ENCODE measurements at regions not wholly inside any gene's neighbourhood (a gene's known extent, or its start where the extent isn't known, plus 50 kb on each side); places are given as distances from the start of the nearest gene placed in this dataset.
"Not testable (repeated sequence)": the region's sequence is repeated elsewhere in the genome, so short reads cannot be mapped to it uniquely, and the experiment has no call there.

DNA sequence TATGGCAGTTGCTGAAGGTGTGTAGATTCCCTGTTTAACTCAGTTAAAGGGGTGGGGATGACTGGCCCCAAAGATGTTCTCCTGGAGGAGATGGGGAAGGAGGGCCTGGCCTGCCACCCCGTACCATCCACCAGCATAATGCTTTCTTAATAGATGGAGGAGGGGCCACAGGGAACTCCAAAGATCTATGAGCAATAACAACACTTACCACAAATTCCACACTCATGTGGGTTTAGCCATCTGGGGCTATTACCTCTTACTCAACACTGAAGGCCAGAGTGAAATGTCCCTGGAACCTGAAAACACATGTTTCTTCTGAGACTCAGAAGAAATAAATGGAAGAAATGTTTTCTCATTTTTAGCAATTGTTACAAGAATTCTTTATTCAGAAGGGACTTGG, 259.0 kb downstream of the CXCL12 start:
- no peaks in the 10 kb centered on the region for H3K4me1 Mint-ChIP-seq
- no peak for ATAC-seq
- peaks cover 8% of the 10 kb centered on the region for H3K9me3 Mint-ChIP-seq
- no peak overlapping the region for H3K27ac Mint-ChIP-seq
- no peak overlapping the region for H3K4me3 Mint-ChIP-seq
- H3K36me3 Mint-ChIP-seq = no peaks in the 10 kb centered on the region
- H3K27me3 Mint-ChIP-seq = no peaks in the 10 kb centered on the region

DNA sequence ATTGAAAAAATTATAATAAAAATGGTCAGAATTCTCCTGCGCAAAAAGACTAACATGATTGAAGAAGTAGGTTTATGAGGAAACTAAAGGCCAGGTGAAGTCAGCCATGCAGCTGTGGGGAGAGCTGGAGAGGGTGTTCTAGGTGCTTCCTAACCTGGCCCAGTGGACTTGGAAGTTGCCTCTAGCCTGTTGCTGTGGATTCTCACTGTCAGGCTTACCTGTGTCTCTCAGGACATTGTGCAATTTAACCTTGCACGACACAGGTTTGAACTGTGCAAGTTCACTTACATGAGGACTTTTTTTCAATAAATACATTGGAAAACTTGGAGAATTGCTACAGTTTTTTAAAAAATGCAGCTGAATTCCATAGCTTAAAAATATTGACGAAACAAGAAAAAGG, 266.4 kb downstream of the CXCL12 start:
- Mint-ChIP-seq H3K27ac (no peak overlapping the region), H3K4me1 (no peaks in the 10 kb centered on the region), H3K27me3 (peaks cover 10% of the 10 kb centered on the region)

DNA sequence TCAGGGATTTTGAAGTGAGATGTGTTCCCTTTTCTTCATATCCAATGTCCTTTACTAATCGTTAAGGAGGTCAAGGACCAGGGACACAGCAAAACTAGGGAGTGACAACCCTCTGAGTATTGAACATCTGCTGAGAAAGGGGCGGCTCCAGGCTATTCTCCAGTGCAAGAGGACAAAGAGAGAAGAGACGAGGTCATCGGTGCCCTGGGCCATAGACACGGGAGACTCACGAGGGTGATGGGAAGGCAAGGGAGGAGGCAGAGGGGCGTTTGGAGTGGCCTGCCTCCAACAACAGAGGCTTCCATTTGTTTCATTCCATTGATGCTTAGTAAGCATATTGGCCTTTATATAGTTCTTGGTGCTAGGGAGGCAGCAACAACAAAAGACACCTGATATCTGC, 268.4 kb downstream of the CXCL12 start:
- Mint-ChIP-seq H3K4me3 (no peak overlapping the region), H3K9me3 (no peaks in the 10 kb centered on the region), H3K4me1 (no peaks in the 10 kb centered on the region), H3K36me3 (no peaks in the 10 kb centered on the region), H3K27ac (no peak overlapping the region), H3K27me3 (peaks cover 10% of the 10 kb centered on the region)
- no peak for ATAC-seq

More for the DNA sequence above, 266.4 kb downstream of the CXCL12 start:
- Mint-ChIP-seq H3K36me3 (no peaks in the 10 kb centered on the region), H3K4me3 (no peak overlapping the region), H3K9me3 (peaks cover 5% of the 10 kb centered on the region)
- ATAC-seq = no peak

DNA sequence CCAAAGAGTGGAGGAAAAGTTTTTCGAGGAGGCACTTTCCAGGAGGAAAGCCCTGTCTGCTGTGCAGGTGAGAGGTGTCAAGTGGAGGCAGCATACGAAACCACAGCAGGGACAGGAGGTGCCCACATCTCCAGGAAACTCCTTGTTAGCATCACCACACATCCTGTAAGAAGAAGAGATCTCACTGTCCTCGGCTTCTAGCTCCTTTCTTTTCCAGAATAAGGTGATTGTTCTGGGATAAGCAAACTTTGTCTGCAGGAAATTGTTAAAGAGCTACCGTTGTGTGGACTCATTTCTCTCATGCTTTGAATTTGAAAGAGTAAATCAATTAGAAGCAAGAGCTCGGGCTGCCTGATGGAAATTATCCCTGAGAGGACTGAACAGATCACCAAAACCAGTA, 269.4 kb downstream of the CXCL12 start:
- Mint-ChIP-seq H3K27ac (no peak overlapping the region), H3K4me1 (no peaks in the 10 kb centered on the region), H3K36me3 (no peaks in the 10 kb centered on the region), H3K4me3 (no peak overlapping the region), H3K9me3 (no peaks in the 10 kb centered on the region), H3K27me3 (peaks cover 10% of the 10 kb centered on the region)
- ATAC-seq = no peak

DNA sequence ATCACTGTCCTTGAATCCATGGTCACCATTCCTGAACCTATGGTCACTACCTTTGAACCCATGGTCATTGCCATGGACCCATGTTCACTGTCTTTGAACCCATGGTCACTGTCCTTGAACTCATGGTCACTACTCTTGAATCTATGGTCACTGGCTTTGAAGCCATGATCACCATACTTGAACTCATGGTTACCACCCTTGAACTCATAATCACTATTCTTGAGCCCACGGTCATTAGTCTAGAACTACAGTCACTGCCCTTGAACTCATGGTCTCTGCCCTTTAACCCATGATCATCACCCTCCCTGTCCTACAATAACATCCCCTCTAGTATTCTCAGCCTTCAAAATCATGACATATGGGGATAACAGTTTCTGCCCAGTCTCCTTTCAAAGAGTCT, 270.5 kb downstream of the CXCL12 start:
- Mint-ChIP-seq H3K36me3 (no peaks in the 10 kb centered on the region), H3K27ac (no peak overlapping the region), H3K4me1 (no peaks in the 10 kb centered on the region), H3K27me3 (peaks cover 10% of the 10 kb centered on the region), H3K9me3 (peaks cover 4% of the 10 kb centered on the region), H3K4me3 (no peak overlapping the region)
- no peak for ATAC-seq

DNA sequence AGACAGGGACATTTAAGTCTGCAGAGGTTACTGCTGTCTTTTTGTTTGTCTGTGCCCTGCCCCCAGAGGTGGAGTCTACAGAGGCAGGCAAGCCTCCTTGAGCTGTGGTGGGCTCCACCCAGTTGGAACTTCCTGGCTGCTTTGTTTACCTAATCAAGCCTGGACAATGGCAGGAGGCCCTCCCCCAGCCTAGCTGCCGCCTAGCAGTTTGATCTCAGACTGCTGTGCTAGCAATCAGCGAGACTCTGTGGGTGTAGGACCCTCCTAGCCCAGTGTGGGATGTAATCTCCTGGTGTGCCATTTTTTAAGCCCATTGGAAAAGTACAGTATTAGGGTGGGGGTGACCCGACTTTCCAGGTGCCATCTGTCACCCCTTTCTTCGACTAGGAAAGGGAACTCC, 272.6 kb downstream of the CXCL12 start:
- not testable (repeated sequence) for H3K4me1 Mint-ChIP-seq, H3K27ac Mint-ChIP-seq, H3K4me3 Mint-ChIP-seq, H3K36me3 Mint-ChIP-seq, H3K27me3 Mint-ChIP-seq, ATAC-seq, H3K9me3 Mint-ChIP-seq

DNA sequence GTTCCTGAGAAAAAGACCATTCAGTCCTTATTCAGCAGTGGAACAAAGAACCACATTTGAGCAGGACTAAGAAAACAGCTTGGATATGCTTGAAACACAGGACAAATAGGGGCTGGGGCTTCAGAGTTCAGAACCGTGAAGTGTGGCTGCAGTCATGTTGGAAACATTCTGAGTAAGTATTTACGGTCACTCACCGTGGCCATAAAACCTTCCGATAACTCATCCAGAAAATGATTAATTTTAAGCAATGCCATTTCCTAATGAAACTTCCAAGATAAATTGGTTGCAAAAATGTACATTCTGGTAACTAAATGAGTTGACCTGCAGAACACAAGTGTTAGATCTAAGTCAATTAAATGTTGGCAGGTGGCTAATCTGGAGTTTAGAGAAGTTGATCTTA, 279.2 kb downstream of the CXCL12 start:
- H3K4me1 Mint-ChIP-seq = no peaks in the 10 kb centered on the region
- no peaks in the 10 kb centered on the region for H3K36me3 Mint-ChIP-seq
- H3K4me3 Mint-ChIP-seq = no peak overlapping the region
- peaks cover 6% of the 10 kb centered on the region for H3K9me3 Mint-ChIP-seq
- H3K27ac Mint-ChIP-seq = no peak overlapping the region
- no peaks in the 10 kb centered on the region for H3K27me3 Mint-ChIP-seq
- no peak for ATAC-seq

DNA sequence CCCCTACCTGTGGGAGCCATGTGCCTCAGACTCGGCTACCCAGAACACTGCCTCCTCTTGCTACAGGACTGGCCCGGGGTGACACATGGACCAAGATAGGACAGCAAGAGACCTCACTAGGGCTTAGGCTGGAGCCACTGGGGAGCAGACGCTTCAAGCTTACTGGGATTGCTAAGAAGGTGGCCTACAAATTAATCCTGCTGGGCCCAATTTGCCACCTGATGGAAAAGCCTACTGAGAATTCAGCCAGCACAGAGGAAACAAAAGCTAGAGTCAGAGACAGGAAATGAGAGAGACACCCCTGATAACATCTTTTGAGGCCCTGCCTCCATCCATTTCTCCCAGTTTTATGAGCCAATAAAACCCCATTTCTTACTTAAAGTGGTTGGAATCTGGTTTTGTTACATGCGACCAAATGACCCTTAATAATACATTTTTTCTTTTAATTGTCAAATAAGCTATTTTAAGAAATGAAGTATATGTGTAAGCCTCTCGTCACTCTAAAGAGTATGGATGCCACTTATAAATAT, 282.1 kb downstream of the CXCL12 start:
- H3K4me3 Mint-ChIP-seq = no peak overlapping the region
- no peak for ATAC-seq
- H3K27me3 Mint-ChIP-seq = no peaks in the 10 kb centered on the region
- H3K4me1 Mint-ChIP-seq = no peaks in the 10 kb centered on the region
- no peaks in the 10 kb centered on the region for H3K9me3 Mint-ChIP-seq
- no peaks in the 10 kb centered on the region for H3K36me3 Mint-ChIP-seq
- no peak overlapping the region for H3K27ac Mint-ChIP-seq

DNA sequence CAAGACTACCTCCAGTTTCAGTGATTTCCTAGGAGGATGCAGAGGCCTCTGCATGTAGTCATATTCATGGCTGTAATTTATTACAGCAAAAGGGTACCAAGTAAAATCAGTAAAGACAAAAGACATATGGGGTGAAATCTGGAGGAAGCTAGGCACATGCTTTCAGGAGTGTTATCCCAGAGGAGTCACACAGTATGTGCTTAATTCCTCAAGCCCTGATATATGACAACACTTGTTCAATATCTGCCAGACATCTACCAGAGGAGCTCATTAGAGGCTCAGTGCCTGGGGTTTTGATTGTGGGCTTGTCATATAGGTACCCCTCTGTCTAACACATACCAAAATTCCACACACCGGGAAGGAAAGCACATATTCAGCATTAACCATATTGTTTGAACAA, 283.8 kb downstream of the CXCL12 start:
- H3K4me3 Mint-ChIP-seq = no peak overlapping the region
- H3K9me3 Mint-ChIP-seq = peaks cover 3% of the 10 kb centered on the region
- H3K27me3 Mint-ChIP-seq = no peaks in the 10 kb centered on the region
- no peak for ATAC-seq
- no peak overlapping the region for H3K27ac Mint-ChIP-seq
- H3K4me1 Mint-ChIP-seq = no peaks in the 10 kb centered on the region
- H3K36me3 Mint-ChIP-seq = no peaks in the 10 kb centered on the region

DNA sequence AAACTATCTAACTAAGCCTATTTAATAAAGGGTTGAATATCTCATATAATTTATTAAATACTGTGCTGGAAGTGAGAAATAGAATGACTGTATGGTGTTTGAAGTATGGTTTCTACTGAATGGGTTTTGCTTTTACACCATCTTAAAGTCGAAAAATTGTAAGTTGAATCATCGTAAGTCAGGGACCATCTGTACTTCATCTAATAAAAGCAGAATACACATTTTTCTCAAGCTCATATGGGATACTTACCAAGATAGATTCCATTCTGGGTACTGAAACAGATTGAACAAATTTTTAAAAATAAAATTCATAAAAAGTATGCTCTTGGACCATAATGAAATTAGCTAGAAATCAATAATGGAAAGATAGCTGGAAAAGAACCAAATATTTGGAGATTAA, 285.4 kb downstream of the CXCL12 start:
- Mint-ChIP-seq H3K27me3 (no peaks in the 10 kb centered on the region), H3K4me1 (no peaks in the 10 kb centered on the region), H3K9me3 (peaks cover 3% of the 10 kb centered on the region), H3K27ac (no peak overlapping the region), H3K36me3 (no peaks in the 10 kb centered on the region), H3K4me3 (no peak overlapping the region)
- ATAC-seq = no peak

DNA sequence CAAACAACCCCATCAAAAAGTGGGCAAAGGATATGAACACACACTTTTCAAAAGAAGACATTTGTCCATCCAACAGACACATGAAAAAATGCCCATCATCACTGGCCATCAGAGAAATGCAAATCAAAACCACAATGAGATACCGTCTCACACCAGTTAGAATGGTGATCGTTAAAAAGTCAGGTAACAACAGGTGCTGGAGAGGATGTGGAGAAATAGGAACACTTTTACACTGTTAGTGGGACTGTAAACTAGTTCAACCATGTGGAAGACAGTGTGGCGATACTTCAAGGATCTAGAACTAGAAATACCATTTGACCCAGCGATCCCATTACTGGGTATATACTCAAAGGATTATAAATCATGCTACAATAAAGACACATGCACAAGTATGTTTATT, 288.7 kb downstream of the CXCL12 start:
- H3K4me3 Mint-ChIP-seq, H3K27ac Mint-ChIP-seq, H3K4me1 Mint-ChIP-seq, H3K27me3 Mint-ChIP-seq, ATAC-seq, H3K9me3 Mint-ChIP-seq, H3K36me3 Mint-ChIP-seq: not testable (repeated sequence)

DNA sequence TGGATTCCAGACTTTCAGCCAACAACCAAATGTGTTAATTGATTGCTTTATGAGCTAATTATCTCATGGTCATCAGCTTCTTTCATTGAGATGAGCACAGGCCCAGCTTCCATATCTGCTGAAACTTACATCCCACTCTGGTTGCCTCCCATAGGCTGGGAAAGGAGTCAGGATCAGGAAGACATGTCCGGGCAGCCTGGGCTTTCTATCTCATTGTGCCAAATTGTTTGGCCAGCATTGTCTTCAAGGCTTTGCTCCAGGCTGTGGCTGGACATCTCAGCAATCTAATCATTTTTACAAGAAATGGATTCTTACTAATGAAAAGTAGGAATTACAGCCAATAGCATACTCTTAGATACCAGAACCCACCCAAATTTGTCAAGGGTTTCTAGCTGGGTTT, 295.2 kb downstream of the CXCL12 start:
- Mint-ChIP-seq H3K36me3 (no peaks in the 10 kb centered on the region), H3K4me1 (no peaks in the 10 kb centered on the region), H3K27ac (no peak overlapping the region), H3K9me3 (no peaks in the 10 kb centered on the region), H3K4me3 (no peak overlapping the region), H3K27me3 (no peaks in the 10 kb centered on the region)
- no peak for ATAC-seq

DNA sequence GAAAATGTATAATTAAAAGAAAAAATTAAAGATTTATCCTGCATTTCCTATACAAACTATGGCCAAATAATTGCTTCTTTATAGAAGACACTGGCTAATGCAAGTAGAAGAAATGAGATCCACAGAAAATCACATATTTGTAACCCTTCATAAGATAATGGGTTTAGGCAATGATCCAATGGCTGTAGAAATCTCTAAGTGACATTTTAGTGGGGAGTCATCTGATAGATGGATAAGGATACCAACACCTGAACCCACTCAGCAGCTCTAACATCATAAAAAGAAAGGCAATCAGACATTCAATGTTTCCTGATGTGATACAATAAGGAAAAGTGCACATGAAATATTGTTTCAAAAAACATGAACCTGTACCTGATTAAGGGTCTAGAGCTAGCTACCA, 297.5 kb downstream of the CXCL12 start:
- ATAC-seq = no peak
- no peak overlapping the region for H3K27ac Mint-ChIP-seq
- no peak overlapping the region for H3K4me3 Mint-ChIP-seq
- H3K9me3 Mint-ChIP-seq = no peaks in the 10 kb centered on the region
- no peaks in the 10 kb centered on the region for H3K36me3 Mint-ChIP-seq
- no peaks in the 10 kb centered on the region for H3K27me3 Mint-ChIP-seq
- no peaks in the 10 kb centered on the region for H3K4me1 Mint-ChIP-seq

DNA sequence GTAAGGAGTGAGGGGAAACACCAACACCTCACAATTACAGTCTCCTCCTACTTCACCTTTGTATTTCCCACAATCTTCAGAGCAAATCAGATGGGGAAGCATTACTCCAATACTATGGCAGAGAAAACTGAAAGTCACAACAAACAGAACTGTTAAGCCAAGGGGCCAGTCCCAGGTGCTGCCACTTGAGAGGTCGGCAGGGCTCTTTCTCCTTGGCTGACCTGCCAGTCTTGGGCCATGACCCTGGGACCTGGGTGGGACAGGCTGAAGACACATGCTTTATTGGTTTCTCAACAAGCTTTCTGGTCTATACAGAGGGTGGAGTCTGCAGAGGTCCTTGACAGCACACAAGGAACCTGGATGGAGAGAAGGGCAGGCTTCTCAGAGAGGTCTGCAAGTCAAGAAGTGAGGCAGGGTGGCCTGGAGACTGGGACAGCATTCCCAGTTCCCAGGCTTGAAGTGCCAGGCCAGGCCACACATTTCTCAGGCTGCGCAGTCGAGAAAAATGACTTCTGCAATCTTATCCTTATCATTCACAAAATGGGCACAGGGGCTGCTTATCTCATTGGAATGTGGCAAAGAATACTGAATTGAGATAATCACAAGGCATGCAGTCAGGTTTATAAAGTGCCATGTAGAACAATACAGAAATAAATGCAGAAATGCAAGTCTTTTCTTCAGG, 301.0 kb downstream of the CXCL12 start:
- no peaks in the 10 kb centered on the region for H3K36me3 Mint-ChIP-seq
- no peak overlapping the region for H3K4me3 Mint-ChIP-seq
- ATAC-seq = peak; percentile 20
- H3K27ac Mint-ChIP-seq = no peak overlapping the region
- peaks cover 9% of the 10 kb centered on the region for H3K9me3 Mint-ChIP-seq
- no peaks in the 10 kb centered on the region for H3K4me1 Mint-ChIP-seq
- no peaks in the 10 kb centered on the region for H3K27me3 Mint-ChIP-seq

DNA sequence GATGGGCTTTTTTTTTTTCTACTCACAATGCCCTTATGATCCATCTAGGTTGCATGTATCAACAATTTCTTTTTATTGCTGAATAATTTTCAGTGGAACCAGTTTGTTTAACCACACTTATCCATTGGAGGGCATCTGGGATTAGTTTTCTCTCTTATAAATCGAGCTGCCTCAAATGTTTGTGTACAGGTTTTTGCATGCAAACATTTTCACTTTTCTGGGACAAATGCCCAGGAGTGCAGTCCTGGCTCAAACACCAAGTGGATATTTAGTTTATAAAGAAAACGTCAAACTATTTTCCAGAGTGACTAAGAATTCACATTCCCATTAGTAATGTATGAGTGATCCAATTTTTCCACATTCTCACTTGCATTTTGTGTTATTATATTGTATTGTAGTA, 313.4 kb downstream of the CXCL12 start:
- Mint-ChIP-seq H3K27me3 (no peaks in the 10 kb centered on the region), H3K4me3 (no peak overlapping the region), H3K4me1 (no peaks in the 10 kb centered on the region), H3K9me3 (no peaks in the 10 kb centered on the region), H3K27ac (no peak overlapping the region), H3K36me3 (no peaks in the 10 kb centered on the region)
- ATAC-seq = no peak

DNA sequence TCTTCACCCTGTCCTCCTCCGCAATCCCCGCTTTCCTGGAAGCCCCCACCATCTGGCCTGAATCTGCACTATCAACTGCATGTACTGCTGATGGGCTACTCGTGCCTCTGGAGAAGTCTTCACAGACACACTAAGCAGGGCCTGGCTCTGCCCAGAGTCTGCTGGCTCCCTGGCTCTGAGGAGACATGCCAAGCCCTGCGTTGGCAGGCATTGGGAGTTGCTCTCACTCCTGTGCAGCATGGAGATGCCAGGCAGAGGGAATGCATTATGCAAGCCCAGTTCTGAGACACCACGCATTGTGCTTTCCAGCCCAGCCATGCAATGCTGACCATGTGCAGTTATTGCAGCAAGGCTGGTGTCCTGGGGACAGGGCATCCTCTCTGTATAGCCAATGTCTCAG, 314.6 kb downstream of the CXCL12 start:
- no peak overlapping the region for H3K27ac Mint-ChIP-seq
- H3K4me1 Mint-ChIP-seq = no peaks in the 10 kb centered on the region
- no peaks in the 10 kb centered on the region for H3K27me3 Mint-ChIP-seq
- ATAC-seq = peak; percentile 28
- no peaks in the 10 kb centered on the region for H3K36me3 Mint-ChIP-seq
- H3K9me3 Mint-ChIP-seq = no peaks in the 10 kb centered on the region
- H3K4me3 Mint-ChIP-seq = no peak overlapping the region

DNA sequence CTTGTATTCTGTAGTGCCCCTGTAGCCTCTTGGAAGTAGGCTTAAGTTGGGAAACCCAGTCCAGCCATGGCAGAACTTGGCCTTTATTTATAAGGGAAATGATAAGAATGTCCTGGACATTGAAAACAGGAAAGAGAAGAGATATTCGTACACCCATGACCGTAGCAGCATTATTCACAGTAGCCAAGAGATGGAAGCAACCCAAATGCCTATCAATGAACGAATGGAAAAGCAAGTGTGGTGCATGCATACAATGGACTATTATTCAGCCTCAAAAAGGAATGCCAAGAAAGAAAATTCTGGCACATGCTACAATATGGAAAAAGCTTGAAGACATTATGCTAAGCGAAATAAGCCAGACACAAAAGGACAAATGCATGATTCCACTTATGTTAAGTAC, 315.3 kb downstream of the CXCL12 start:
- Mint-ChIP-seq H3K4me1 (no peaks in the 10 kb centered on the region), H3K9me3 (no peaks in the 10 kb centered on the region), H3K27me3 (no peaks in the 10 kb centered on the region), H3K4me3 (no peak overlapping the region), H3K27ac (no peak overlapping the region), H3K36me3 (no peaks in the 10 kb centered on the region)
- ATAC-seq = no peak
